DOHH2 (cell line): ENCODE measurements at regions not wholly inside any gene's neighbourhood (a gene's known extent, or its start where the extent isn't known, plus 50 kb on each side); places are given as distances from the start of the nearest gene placed in this dataset.

ENCODE experiments used
- EZH2phosphoT487 ChIP-seq: fragments of 200-600 bp; sonication (generic); IDR thresholded peaks from 2 replicates; pipeline ENCODE4 v1.6.1; 2017; ENCODE audit warnings: borderline replicate concordance, mild to moderate bottlenecking, antibody characterized with exemption, low read length, moderate library complexity, mixed read lengths
- TF ChIP-seq, protein P1 (sequence below): fragments of 200-600 bp; sonication (generic); IDR thresholded peaks from one replicate; pipeline ENCODE4 v1.5.1; 2014; ENCODE audit warnings: antibody characterized with exemption, mild to moderate bottlenecking, low read depth, low read length; ENCODE audit not compliant: poor library complexity, severe bottlenecking

DNA sequence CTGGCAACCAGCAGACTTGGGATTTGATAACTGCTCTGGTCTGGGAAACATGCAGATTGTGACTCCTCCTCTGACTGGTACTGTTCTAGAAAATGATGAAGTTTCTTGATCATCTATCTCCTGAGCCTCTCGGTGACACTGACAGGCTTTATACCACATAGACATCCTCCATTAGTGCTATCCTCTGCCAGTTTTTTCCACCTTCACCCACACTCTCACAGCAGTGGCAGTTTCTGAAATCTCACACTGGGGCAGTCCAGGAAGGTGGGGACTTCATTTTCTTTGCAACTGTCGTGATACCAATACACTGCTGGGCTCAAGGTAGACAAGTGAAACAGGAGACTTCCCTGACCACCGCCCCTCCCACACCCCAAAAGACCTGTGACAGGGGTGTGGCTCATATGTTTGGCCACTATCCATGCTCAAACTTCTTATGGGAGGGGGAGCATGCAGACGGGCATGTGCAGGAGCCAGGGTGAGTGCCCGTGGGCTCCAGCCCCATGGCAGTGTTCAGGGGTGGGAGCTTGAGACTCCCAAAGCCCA is 66.3 kb upstream of the RMDN2 start:
- TF ChIP-seq, protein P1, sequence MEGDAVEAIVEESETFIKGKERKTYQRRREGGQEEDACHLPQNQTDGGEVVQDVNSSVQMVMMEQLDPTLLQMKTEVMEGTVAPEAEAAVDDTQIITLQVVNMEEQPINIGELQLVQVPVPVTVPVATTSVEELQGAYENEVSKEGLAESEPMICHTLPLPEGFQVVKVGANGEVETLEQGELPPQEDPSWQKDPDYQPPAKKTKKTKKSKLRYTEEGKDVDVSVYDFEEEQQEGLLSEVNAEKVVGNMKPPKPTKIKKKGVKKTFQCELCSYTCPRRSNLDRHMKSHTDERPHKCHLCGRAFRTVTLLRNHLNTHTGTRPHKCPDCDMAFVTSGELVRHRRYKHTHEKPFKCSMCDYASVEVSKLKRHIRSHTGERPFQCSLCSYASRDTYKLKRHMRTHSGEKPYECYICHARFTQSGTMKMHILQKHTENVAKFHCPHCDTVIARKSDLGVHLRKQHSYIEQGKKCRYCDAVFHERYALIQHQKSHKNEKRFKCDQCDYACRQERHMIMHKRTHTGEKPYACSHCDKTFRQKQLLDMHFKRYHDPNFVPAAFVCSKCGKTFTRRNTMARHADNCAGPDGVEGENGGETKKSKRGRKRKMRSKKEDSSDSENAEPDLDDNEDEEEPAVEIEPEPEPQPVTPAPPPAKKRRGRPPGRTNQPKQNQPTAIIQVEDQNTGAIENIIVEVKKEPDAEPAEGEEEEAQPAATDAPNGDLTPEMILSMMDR: no peak
- no peak for TF ChIP-seq EZH2phosphoT487
